SK-N-SH treated with all-trans-retinoic acid at 6 μM for 48 hours (cell line): ENCODE measurements at regions not wholly inside any gene's neighbourhood (a gene's known extent, or its start where the extent isn't known, plus 50 kb on each side); places are given as distances from the start of the nearest gene placed in this dataset.
"Not testable (repeated sequence)": the region's sequence is repeated elsewhere in the genome, so short reads cannot be mapped to it uniquely, and the experiment has no call there.

Experiments used
- ATAC-seq: fragments of 200-7000 bp; cut with Tn5 transposase; 3 replicates; pipeline ENCODE4 v1.9.1; 2020; ENCODE audit warnings: mild to moderate bottlenecking, moderate library complexity
- ARNTL ChIP-seq: fragments of 450-650 bp; formaldehyde crosslinking; IDR thresholded peaks from 2 replicates; pipeline ENCODE4 v1.5.0; 2020; ENCODE audit warnings: low read depth, mild to moderate bottlenecking, moderate library complexity, borderline replicate concordance
- BACH2 ChIP-seq: fragments of 250-450 bp; sonication (Bioruptor Pico); IDR thresholded peaks from 2 replicates; pipeline ENCODE4 v1.9.0; 2021; ENCODE audit warnings: mild to moderate bottlenecking, borderline replicate concordance
- CSDC2 ChIP-seq: fragments of 250-450 bp; sonication (Bioruptor Pico); IDR thresholded peaks from 2 replicates; pipeline ENCODE4 v1.5.0; 2020; ENCODE audit warnings: mild to moderate bottlenecking, moderate library complexity
- ESRRG ChIP-seq: fragments of 250-450 bp; sonication (Bioruptor Pico); IDR thresholded peaks from 2 replicates; pipeline ENCODE4 v1.6.1; 2021; ENCODE audit warnings: mild to moderate bottlenecking
- GLIS3 ChIP-seq: fragments of 250-450 bp; sonication (Bioruptor Pico); IDR thresholded peaks from 2 replicates; pipeline ENCODE4 v1.5.0; 2020; ENCODE audit warnings: mild to moderate bottlenecking, moderate library complexity
- ISL1 ChIP-seq: fragments of 250-450 bp; sonication (Bioruptor Pico); IDR thresholded peaks from 2 replicates; pipeline ENCODE4 v2.1.2; 2022; ENCODE audit warnings: mild to moderate bottlenecking, moderate library complexity
- OSR1 ChIP-seq: fragments of 250-450 bp; sonication (Bioruptor Pico); IDR thresholded peaks from 2 replicates; pipeline ENCODE4 v1.8.0; 2022; ENCODE audit warnings: moderate library complexity, mild to moderate bottlenecking, inconsistent platforms
- PPARA ChIP-seq: fragments of 250-450 bp; sonication (Bioruptor Pico); IDR thresholded peaks from 2 replicates; pipeline ENCODE4 v1.5.0; 2020; ENCODE audit warnings: mild to moderate bottlenecking, borderline replicate concordance
- RARB ChIP-seq: fragments of 250-450 bp; sonication (Bioruptor Pico); IDR thresholded peaks from 2 replicates; pipeline ENCODE4 v1.8.0; 2021; ENCODE audit warnings: mild to moderate bottlenecking, moderate library complexity
- SNAI2 ChIP-seq: fragments of 250-450 bp; sonication (Bioruptor Pico); IDR thresholded peaks from 2 replicates; pipeline ENCODE4 v1.5.0; 2020; ENCODE audit warnings: mild to moderate bottlenecking, moderate library complexity
- TCF4 ChIP-seq: fragments of 250-450 bp; sonication (Bioruptor Pico); IDR thresholded peaks from 2 replicates; pipeline ENCODE4 v1.8.0; 2021; ENCODE audit warnings: mild to moderate bottlenecking, moderate library complexity, borderline replicate concordance
- TOX ChIP-seq: fragments of 250-450 bp; sonication (Bioruptor Pico); IDR thresholded peaks from 2 replicates; pipeline ENCODE4 v1.8.0; 2021; ENCODE audit warnings: mild to moderate bottlenecking, moderate library complexity, borderline replicate concordance
- ZC3H10 ChIP-seq: fragments of 250-450 bp; sonication (Bioruptor Pico); IDR thresholded peaks from 2 replicates; pipeline ENCODE4 v1.5.1; 2021; ENCODE audit warnings: mild to moderate bottlenecking, moderate library complexity
- ZFP3 ChIP-seq: fragments of 250-450 bp; sonication (Bioruptor Pico); IDR thresholded peaks from 2 replicates; pipeline ENCODE4 v1.5.0; 2020; ENCODE audit warnings: mild to moderate bottlenecking, moderate library complexity
- ZFP30 ChIP-seq: fragments of 450-650 bp; formaldehyde crosslinking; IDR thresholded peaks from 2 replicates; pipeline ENCODE4 v1.5.0; 2022; ENCODE audit warnings: mild to moderate bottlenecking, moderate library complexity
- ZNF565 ChIP-seq: fragments of 450-650 bp; formaldehyde crosslinking; conservative IDR thresholded peaks from 2 replicates; pipeline ENCODE4 v1.5.0; 2020; ENCODE audit warnings: low read depth, mild to moderate bottlenecking, moderate library complexity
- ZNF70 ChIP-seq: fragments of 450-650 bp; formaldehyde crosslinking; IDR thresholded peaks from 2 replicates; pipeline ENCODE4 v1.5.0; 2020; ENCODE audit warnings: mild to moderate bottlenecking, moderate library complexity
- ZNF8 ChIP-seq: fragments of 450-650 bp; formaldehyde crosslinking; IDR thresholded peaks from 2 replicates; pipeline ENCODE4 v1.5.0; 2020; ENCODE audit warnings: mild to moderate bottlenecking, moderate library complexity
- TF ChIP-seq, protein P1 (sequence below): fragments of 250-450 bp; sonication (Bioruptor Pico); IDR thresholded peaks from 2 replicates; pipeline ENCODE4 v1.5.1; 2020; ENCODE audit warnings: low read depth, mild to moderate bottlenecking, moderate library complexity
- TF ChIP-seq, protein P2 (sequence below): fragments of 250-450 bp; sonication (Bioruptor Pico); IDR thresholded peaks from 2 replicates; pipeline ENCODE4 v1.5.0; 2020; ENCODE audit warnings: mild to moderate bottlenecking, moderate library complexity
- TF ChIP-seq, protein P3 (sequence below): fragments of 250-450 bp; sonication (Bioruptor Pico); IDR thresholded peaks from 2 replicates; pipeline ENCODE4 v1.8.0; 2021; ENCODE audit warnings: low read depth, mild to moderate bottlenecking, moderate library complexity, borderline replicate concordance
- TF ChIP-seq, protein P4 (sequence below): fragments of 250-450 bp; sonication (Bioruptor Pico); IDR thresholded peaks from 2 replicates; pipeline ENCODE4 v1.5.1; 2021; ENCODE audit warnings: mild to moderate bottlenecking, moderate library complexity

DNA sequence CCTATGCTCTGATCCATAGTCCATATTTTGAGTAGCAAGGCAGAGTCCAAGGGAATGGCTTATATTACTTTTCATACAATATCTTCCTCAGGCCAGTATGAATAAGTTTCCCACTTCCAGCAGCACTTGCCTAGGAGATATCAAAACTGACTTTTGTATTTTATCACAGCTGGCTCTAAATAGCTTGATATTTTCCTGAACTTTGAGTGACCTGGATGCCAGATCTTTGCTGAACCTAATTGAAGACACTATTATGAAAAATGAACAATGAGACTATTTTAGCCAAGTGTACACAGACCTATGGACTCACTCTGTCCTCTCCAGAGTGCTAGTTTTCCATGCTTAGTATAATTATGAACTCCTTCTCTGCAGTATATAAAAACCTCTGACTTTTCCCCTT, 475.6 kb upstream of the PTGER4 start (continued):
- TF ChIP-seq SNAI2 = no peak
- TF ChIP-seq ZC3H10 (CRISPR knock-in tag) = no peak
- TF ChIP-seq ZFP3 (CRISPR knock-in tag) = no peak
- no peak for TF ChIP-seq TOX

DNA sequence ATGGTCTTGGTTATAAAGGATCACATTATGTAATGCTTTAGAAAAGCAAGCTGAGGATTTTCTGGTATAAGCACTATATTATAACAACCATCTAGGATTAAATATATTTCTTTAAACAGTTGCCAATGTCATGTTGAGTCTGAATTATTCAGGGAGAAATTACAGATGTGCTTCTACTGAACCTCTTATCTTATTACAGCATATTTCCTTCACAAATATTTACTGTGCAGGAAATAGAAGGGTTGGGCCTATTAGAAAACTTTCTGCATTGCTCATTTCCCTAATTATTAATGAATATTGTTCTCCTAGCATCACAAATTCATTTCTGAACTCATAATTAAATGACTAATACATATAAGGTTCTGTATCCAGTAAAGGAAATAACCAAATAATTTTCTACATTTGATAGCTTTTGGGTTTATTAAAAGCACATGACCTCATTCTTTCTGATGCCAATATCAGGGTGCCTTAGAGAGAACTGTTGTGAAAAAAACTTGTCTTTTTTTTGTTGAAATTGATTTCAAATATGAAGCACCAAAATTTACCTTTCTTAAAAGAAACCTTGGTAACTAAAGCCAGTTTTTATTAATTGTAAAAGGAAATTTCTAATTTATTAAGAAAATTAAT, 476.8 kb upstream of the PTGER4 start:
- no peak for ATAC-seq
- TF ChIP-seq ZFP30 = no peak
- no peak for TF ChIP-seq TCF4
- TF ChIP-seq BACH2 = no peak
- TF ChIP-seq ISL1 = no peak
- no peak for TF ChIP-seq OSR1 (CRISPR knock-in tag)
- no peak for TF ChIP-seq ZNF565 (CRISPR knock-in tag)
- TF ChIP-seq ARNTL (CRISPR knock-in tag) = no peak
- TF ChIP-seq, protein P1, sequence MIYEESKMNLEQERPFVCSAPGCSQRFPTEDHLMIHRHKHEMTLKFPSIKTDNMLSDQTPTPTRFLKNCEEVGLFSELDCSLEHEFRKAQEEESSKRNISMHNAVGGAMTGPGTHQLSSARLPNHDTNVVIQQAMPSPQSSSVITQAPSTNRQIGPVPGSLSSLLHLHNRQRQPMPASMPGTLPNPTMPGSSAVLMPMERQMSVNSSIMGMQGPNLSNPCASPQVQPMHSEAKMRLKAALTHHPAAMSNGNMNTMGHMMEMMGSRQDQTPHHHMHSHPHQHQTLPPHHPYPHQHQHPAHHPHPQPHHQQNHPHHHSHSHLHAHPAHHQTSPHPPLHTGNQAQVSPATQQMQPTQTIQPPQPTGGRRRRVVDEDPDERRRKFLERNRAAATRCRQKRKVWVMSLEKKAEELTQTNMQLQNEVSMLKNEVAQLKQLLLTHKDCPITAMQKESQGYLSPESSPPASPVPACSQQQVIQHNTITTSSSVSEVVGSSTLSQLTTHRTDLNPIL (CRISPR knock-in tag) = no peak
- TF ChIP-seq, protein P2, sequence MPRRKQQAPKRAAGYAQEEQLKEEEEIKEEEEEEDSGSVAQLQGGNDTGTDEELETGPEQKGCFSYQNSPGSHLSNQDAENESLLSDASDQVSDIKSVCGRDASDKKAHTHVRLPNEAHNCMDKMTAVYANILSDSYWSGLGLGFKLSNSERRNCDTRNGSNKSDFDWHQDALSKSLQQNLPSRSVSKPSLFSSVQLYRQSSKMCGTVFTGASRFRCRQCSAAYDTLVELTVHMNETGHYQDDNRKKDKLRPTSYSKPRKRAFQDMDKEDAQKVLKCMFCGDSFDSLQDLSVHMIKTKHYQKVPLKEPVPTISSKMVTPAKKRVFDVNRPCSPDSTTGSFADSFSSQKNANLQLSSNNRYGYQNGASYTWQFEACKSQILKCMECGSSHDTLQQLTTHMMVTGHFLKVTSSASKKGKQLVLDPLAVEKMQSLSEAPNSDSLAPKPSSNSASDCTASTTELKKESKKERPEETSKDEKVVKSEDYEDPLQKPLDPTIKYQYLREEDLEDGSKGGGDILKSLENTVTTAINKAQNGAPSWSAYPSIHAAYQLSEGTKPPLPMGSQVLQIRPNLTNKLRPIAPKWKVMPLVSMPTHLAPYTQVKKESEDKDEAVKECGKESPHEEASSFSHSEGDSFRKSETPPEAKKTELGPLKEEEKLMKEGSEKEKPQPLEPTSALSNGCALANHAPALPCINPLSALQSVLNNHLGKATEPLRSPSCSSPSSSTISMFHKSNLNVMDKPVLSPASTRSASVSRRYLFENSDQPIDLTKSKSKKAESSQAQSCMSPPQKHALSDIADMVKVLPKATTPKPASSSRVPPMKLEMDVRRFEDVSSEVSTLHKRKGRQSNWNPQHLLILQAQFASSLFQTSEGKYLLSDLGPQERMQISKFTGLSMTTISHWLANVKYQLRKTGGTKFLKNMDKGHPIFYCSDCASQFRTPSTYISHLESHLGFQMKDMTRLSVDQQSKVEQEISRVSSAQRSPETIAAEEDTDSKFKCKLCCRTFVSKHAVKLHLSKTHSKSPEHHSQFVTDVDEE (CRISPR knock-in tag) = no peak

DNA sequence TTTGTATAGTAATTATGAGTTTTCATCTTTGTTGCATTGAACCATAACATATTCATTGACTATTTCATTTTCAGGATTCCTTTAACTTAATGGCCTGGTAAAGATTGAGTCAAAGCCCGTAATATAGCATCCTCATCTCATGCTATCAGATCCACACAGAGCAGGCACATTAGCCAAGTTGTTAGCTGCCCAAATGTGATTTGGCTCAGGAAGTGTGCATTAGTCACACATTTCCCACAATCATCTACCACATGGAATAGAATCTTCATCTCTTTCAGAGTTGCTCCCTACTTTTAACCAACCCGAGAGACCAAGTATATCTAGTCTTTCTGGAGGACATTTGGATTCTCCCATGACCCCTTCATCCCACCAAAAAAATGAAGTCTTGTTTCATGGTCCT, 481.0 kb upstream of the PTGER4 start:
- ATAC-seq = no peak
- TF ChIP-seq ESRRG (CRISPR knock-in tag) = no peak
- TF ChIP-seq ISL1 = no peak
- TF ChIP-seq SNAI2 = no peak

DNA sequence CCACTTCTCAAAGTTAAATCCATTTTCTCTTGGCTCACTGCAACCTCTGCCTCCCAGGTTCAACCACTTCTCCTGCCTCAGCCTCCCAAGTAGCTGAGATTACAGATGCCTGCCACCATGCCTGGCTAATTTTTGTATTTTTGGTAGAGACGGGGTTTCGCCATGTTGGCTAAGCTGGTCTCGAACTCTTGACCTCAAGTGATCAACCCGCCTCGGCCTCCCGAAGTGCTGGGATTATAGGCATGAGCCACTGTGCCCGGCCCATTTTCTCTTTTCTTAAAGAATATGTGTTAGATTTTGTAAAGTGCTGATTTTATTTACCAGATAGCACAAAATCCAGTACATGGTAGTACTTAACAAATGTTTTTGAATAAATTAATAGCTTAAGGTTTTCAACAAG, 484.1 kb upstream of the PTGER4 start:
- ATAC-seq = not testable (repeated sequence)

DNA sequence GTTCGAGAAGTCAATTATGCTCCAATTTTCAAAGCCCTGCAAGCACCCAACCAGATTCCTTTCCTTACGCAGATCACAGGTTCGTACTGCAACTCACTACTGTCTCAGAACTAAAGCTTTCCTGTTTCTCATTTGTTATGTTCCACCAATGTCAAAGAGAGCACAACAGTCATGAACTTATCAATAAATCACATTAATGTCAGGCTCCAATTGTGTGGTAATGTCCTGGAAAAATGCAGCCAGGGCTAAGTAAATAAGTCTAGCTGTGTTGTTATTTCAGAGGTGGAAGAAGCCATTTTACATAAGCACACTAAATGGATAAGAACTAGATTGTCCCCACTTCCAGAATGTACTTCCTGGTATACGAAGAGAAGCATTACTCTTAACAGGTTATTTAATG, 488.6 kb upstream of the PTGER4 start:
- no peak for ATAC-seq

DNA sequence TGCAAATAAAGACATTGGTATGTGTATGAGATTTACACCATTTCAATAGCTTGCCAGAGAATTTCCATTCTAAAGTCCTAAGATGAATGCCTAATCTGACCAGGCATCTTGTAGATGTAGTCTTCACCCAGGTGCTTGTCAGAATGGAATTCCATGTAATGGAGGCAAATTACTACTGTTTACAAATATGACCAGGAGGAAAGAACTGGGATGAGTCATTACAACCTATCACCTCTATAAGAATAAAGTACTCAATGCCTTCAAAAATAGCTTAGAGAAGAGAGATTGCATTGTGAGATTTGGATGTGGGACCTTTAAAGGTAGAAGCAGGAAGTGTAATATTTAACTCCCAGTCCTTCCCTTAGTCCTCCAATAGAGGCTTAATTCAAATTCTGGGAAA, 507.0 kb upstream of the PTGER4 start:
- no peak for ATAC-seq
- TF ChIP-seq TOX (no peak), TCF4 (no peak), SNAI2 (no peak), ZC3H10 (CRISPR knock-in tag) (no peak), PPARA (CRISPR knock-in tag) (no peak)
- TF ChIP-seq, protein P1 (CRISPR knock-in tag) = no peak

More for the DNA sequence above, 488.6 kb upstream of the PTGER4 start:
- TF ChIP-seq OSR1 (CRISPR knock-in tag) (no peak), CSDC2 (CRISPR knock-in tag) (no peak), ZNF565 (CRISPR knock-in tag) (no peak), GLIS3 (CRISPR knock-in tag) (no peak), ARNTL (CRISPR knock-in tag) (no peak), ZFP3 (CRISPR knock-in tag) (no peak)
- TF ChIP-seq, all 23 proteins: peak for 0

DNA sequence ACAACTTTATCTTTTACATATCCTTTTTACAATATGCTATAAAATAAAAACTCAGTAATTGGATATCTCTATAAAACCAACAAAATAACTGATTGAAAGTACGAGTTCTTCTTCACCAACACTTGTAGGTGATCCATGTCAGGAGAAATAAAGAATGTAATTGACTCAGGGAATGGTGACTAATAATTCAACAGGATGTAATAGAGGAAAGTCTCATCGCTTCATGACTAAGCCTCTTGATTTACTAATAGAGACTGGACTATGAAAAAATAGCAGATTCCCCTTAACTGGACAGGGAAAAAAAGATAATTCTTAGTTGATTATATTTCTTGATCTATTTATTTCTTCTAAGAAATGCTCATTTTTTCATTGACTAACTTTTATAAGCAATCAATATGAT, 507.7 kb upstream of the PTGER4 start:
- ATAC-seq = no peak
- TF ChIP-seq, protein P3, sequence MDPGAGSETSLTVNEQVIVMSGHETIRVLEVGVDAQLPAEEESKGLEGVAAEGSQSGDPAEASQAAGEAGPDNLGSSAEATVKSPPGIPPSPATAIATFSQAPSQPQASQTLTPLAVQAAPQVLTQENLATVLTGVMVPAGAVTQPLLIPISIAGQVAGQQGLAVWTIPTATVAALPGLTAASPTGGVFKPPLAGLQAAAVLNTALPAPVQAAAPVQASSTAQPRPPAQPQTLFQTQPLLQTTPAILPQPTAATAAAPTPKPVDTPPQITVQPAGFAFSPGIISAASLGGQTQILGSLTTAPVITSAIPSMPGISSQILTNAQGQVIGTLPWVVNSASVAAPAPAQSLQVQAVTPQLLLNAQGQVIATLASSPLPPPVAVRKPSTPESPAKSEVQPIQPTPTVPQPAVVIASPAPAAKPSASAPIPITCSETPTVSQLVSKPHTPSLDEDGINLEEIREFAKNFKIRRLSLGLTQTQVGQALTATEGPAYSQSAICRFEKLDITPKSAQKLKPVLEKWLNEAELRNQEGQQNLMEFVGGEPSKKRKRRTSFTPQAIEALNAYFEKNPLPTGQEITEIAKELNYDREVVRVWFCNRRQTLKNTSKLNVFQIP (CRISPR knock-in tag) = no peak
- TF ChIP-seq TOX (no peak), ARNTL (CRISPR knock-in tag) (no peak), OSR1 (CRISPR knock-in tag) (no peak), ZFP3 (CRISPR knock-in tag) (no peak), ESRRG (CRISPR knock-in tag) (no peak), SNAI2 (no peak), ZNF565 (CRISPR knock-in tag) (no peak), PPARA (CRISPR knock-in tag) (no peak), TCF4 (no peak), RARB (CRISPR knock-in tag) (no peak), ZC3H10 (CRISPR knock-in tag) (no peak), CSDC2 (CRISPR knock-in tag) (no peak), ZNF70 (CRISPR knock-in tag) (no peak), GLIS3 (CRISPR knock-in tag) (no peak), ZNF8 (CRISPR knock-in tag) (no peak)
- TF ChIP-seq, protein P4, sequence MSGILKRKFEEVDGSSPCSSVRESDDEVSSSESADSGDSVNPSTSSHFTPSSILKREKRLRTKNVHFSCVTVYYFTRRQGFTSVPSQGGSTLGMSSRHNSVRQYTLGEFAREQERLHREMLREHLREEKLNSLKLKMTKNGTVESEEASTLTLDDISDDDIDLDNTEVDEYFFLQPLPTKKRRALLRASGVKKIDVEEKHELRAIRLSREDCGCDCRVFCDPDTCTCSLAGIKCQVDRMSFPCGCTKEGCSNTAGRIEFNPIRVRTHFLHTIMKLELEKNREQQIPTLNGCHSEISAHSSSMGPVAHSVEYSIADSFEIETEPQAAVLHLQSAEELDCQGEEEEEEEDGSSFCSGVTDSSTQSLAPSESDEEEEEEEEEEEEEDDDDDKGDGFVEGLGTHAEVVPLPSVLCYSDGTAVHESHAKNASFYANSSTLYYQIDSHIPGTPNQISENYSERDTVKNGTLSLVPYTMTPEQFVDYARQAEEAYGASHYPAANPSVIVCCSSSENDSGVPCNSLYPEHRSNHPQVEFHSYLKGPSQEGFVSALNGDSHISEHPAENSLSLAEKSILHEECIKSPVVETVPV = no peak
